Astrocyte (in vitro differentiated cells and primary cell): ENCODE measurements at regions not wholly inside any gene's neighbourhood (a gene's known extent, or its start where the extent isn't known, plus 50 kb on each side); places are given as distances from the start of the nearest gene placed in this dataset.

Source experiments
- EZH2 ChIP-seq: IDR thresholded peaks from 2 replicates; pipeline ENCODE4 v1.6.1; 2012; ENCODE audit warnings: mild to moderate bottlenecking, low read length, inconsistent platforms; ENCODE audit not compliant: insufficient read depth
- TF ChIP-seq, protein P1 (sequence below): IDR thresholded peaks from 2 replicates; pipeline ENCODE4 v1.5.1; 2011; ENCODE audit warnings: low read depth, mild to moderate bottlenecking, inconsistent platforms, low read length, moderate library complexity; ENCODE audit not compliant: insufficient read depth

DNA sequence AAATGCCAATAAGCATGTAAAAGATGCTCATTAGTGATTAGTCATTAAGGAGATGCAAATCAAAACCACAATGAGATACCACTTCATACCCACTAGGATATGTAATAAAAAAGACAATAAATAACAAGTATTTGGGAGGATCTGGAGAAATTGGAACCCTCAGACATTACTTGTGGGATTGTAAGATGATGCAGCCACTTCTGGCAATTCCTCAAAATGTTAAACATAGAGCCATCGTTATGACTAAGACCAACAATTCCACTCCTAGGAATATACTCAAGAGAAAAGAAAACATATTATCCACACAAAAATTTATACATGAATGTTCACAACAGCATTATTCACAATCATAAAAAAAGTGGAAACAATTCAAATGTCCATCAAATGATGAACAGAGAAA, 336.2 kb upstream of the PMFBP1 start:
- TF ChIP-seq, protein P1, sequence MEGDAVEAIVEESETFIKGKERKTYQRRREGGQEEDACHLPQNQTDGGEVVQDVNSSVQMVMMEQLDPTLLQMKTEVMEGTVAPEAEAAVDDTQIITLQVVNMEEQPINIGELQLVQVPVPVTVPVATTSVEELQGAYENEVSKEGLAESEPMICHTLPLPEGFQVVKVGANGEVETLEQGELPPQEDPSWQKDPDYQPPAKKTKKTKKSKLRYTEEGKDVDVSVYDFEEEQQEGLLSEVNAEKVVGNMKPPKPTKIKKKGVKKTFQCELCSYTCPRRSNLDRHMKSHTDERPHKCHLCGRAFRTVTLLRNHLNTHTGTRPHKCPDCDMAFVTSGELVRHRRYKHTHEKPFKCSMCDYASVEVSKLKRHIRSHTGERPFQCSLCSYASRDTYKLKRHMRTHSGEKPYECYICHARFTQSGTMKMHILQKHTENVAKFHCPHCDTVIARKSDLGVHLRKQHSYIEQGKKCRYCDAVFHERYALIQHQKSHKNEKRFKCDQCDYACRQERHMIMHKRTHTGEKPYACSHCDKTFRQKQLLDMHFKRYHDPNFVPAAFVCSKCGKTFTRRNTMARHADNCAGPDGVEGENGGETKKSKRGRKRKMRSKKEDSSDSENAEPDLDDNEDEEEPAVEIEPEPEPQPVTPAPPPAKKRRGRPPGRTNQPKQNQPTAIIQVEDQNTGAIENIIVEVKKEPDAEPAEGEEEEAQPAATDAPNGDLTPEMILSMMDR = no peak
- TF ChIP-seq EZH2 = no peak
